Suprapubic skin (tissue), 4 donors: ENCODE measurements at regions not wholly inside any gene's neighbourhood (a gene's known extent, or its start where the extent isn't known, plus 50 kb on each side); places are given as distances from the start of the nearest gene placed in this dataset.

Experiments
- EP300 ChIP-seq: sonication (generic); formaldehyde crosslinking; IDR thresholded peaks from one replicate; pipeline ENCODE4 v1.6.1; 2017; ENCODE audit warnings: antibody characterized with exemption
- POLR2A ChIP-seq, 2 donors: fragments of 450-650 bp; IDR thresholded peaks; one replicate each; pipeline ENCODE4 v1.6.1; 2017; ENCODE audit warnings: antibody characterized with exemption in 2 of 2, mild to moderate bottlenecking in 2 of 2, moderate library complexity in 2 of 2
- POLR2AphosphoS5 ChIP-seq, 3 donors: sonication (generic); formaldehyde crosslinking; IDR thresholded peaks; one replicate each; pipeline ENCODE4 v1.6.1; 2017; ENCODE audit warnings: antibody characterized with exemption in 3 of 3
- TF ChIP-seq, protein P1 (sequence below), 2 donors: fragments of 200-600 bp in 1 of 2; fragments of 450-650 bp in 1 of 2; sonication (generic) in 1 of 2; IDR thresholded peaks; one replicate each; pipeline ENCODE4 v1.5.1; 2016 to 2019; ENCODE audit warnings: antibody characterized with exemption in 2 of 2, mild to moderate bottlenecking in 1 of 2, moderate library complexity in 1 of 2

DNA sequence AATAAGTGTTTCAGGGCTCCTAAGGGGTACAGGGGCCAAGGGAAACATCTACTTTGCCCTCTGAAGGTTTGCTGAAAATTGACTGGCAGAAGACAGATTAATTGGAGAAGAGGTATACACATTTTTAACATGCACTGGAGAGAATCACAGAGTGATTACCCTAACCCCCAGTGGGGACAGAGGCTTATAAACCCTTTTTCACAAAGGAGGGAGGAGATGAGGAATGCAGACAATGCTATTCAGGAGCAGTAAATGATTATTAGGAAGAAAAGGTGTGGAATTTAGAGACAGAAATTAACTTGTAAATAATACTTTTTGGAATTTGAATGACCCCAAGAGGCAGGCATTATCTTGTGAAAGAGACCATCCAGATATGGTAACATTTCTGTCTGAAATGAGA, 582.4 kb upstream of the B3GAT1 start:
- TF ChIP-seq, protein P1, sequence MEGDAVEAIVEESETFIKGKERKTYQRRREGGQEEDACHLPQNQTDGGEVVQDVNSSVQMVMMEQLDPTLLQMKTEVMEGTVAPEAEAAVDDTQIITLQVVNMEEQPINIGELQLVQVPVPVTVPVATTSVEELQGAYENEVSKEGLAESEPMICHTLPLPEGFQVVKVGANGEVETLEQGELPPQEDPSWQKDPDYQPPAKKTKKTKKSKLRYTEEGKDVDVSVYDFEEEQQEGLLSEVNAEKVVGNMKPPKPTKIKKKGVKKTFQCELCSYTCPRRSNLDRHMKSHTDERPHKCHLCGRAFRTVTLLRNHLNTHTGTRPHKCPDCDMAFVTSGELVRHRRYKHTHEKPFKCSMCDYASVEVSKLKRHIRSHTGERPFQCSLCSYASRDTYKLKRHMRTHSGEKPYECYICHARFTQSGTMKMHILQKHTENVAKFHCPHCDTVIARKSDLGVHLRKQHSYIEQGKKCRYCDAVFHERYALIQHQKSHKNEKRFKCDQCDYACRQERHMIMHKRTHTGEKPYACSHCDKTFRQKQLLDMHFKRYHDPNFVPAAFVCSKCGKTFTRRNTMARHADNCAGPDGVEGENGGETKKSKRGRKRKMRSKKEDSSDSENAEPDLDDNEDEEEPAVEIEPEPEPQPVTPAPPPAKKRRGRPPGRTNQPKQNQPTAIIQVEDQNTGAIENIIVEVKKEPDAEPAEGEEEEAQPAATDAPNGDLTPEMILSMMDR (IDR thresholded peaks at IDR 0.05), result no peak
- TF ChIP-seq POLR2A (IDR thresholded peaks at IDR 0.05), result no peak
- no peak for TF ChIP-seq EP300
- no peak for TF ChIP-seq POLR2AphosphoS5 (IDR thresholded peaks at IDR 0.05)
